Ascending aorta (tissue), 2 donors: ENCODE measurements at regions not wholly inside any gene's neighbourhood (a gene's known extent, or its start where the extent isn't known, plus 50 kb on each side); places are given as distances from the start of the nearest gene placed in this dataset.
"Not testable (repeated sequence)": the region's sequence is repeated elsewhere in the genome, so short reads cannot be mapped to it uniquely, and the experiment has no call there.

Source experiments
- DNase-seq, 2 donors: peaks; one replicate each; pipeline ENCODE4 v3.0.0-alpha.2; 2019; ENCODE audit warnings: low spot score in 2 of 2
- H3K27ac ChIP-seq, 2 donors: fragments of 200-600 bp; sonication (generic); one replicate each; pipeline ENCODE4 v1.5.1; 2016 to 2017; ENCODE audit warnings: mild to moderate bottlenecking in 1 of 2
- H3K27me3 ChIP-seq: fragments of 200-600 bp; sonication (generic); one replicate; pipeline ENCODE4 v1.5.1; 2017
- H3K36me3 ChIP-seq, 2 donors: fragments of 200-600 bp; sonication (generic); one replicate each; pipeline ENCODE4 v1.5.1; 2016
- H3K4me1 ChIP-seq, 2 donors: fragments of 200-600 bp; sonication (generic); one replicate each; pipeline ENCODE4 v1.5.1; 2016 to 2017; ENCODE audit warnings: mild to moderate bottlenecking in 1 of 2
- H3K4me3 ChIP-seq, 2 donors: fragments of 200-600 bp; sonication (generic); one replicate each; pipeline ENCODE4 v1.5.1; 2016 to 2017; ENCODE audit warnings: mild to moderate bottlenecking in 1 of 2
- H3K9me3 ChIP-seq, 2 donors: fragments of 200-600 bp; sonication (generic); one replicate each; pipeline ENCODE4 v1.5.1; 2016
- CTCF ChIP-seq, 3 experiments: fragments of 200-600 bp in 2 of 3; fragments of 450-650 bp in 1 of 3; sonication (generic) in 2 of 3; IDR thresholded peaks; one replicate each; pipeline ENCODE4 v1.5.1; 2016 to 2019; ENCODE audit warnings: antibody characterized with exemption in 3 of 3, mild to moderate bottlenecking in 1 of 3, moderate library complexity in 1 of 3
- intact Hi-C: fragments of 100-400 bp; cut with DNase I; formaldehyde crosslinking; loops from one replicate; pipeline ENCODE4 v1.15.1; 2023

- no peak for DNase-seq
- intact Hi-C loops = no loop called here
- no peaks in the 10 kb centered on the region for H3K4me1 ChIP-seq
- H3K9me3 ChIP-seq = no peaks in the 10 kb centered on the region
- H3K4me3 ChIP-seq = no peak overlapping the region
- H3K27ac ChIP-seq = no peak overlapping the region
- TF ChIP-seq CTCF (IDR thresholded peaks at IDR 0.05) = no peak
- no peaks in the 10 kb centered on the region for H3K27me3 ChIP-seq
- no peaks in the 10 kb centered on the region for H3K36me3 ChIP-seq
Measured at GRCh38 chr14:28300356-28300755, 466.2 kb upstream of the FOXG1 start.

GRCh38 chr14:28301179-28301578 lies 465.4 kb upstream of the FOXG1 start:
- Histone ChIP-seq H3K4me3 (no peak overlapping the region), H3K27ac (no peak overlapping the region), H3K4me1 (no peaks in the 10 kb centered on the region), H3K27me3 (no peaks in the 10 kb centered on the region), H3K9me3 (no peaks in the 10 kb centered on the region), H3K36me3 (no peaks in the 10 kb centered on the region)
- TF ChIP-seq CTCF (IDR thresholded peaks at IDR 0.05) = no peak
- no peak for DNase-seq
- intact Hi-C loops = no loop called here

GRCh38 chr14:28303248-28303647 lies 463.3 kb upstream of the FOXG1 start:
- DNase-seq = no peak

GRCh38 chr14:28305938-28306337 lies 460.6 kb upstream of the FOXG1 start:
- Histone ChIP-seq H3K4me3 (no peak overlapping the region), H3K27me3 (no peaks in the 10 kb centered on the region), H3K27ac (no peak overlapping the region), H3K9me3 (no peaks in the 10 kb centered on the region), H3K4me1 (no peaks in the 10 kb centered on the region), H3K36me3 (no peaks in the 10 kb centered on the region)
- TF ChIP-seq CTCF (IDR thresholded peaks at IDR 0.05) = no peak
- DNase-seq = no peak
- intact Hi-C loops = no loop called here

More at GRCh38 chr14:28303248-28303647, 463.3 kb upstream of the FOXG1 start:
- Histone ChIP-seq H3K27ac (no peak overlapping the region), H3K9me3 (no peaks in the 10 kb centered on the region), H3K4me3 (no peak overlapping the region), H3K36me3 (no peaks in the 10 kb centered on the region), H3K4me1 (no peaks in the 10 kb centered on the region), H3K27me3 (no peaks in the 10 kb centered on the region)
- intact Hi-C loops = no loop called here
- no peak for TF ChIP-seq CTCF (IDR thresholded peaks at IDR 0.05)

GRCh38 chr14:28307506-28307905 lies 459.1 kb upstream of the FOXG1 start:
- no peak overlapping the region for H3K27ac ChIP-seq
- H3K36me3 ChIP-seq = no peaks in the 10 kb centered on the region
- H3K4me3 ChIP-seq = no peak overlapping the region
- H3K4me1 ChIP-seq = no peaks in the 10 kb centered on the region
- intact Hi-C loops = no loop called here
- no peak for DNase-seq
- no peaks in the 10 kb centered on the region for H3K9me3 ChIP-seq
- no peaks in the 10 kb centered on the region for H3K27me3 ChIP-seq
- TF ChIP-seq CTCF (IDR thresholded peaks at IDR 0.05) = no peak

GRCh38 chr14:28308734-28309133 lies 457.9 kb upstream of the FOXG1 start:
- no peak for TF ChIP-seq CTCF (IDR thresholded peaks at IDR 0.05)
- H3K27ac ChIP-seq = no peak overlapping the region
- no peaks in the 10 kb centered on the region for H3K4me1 ChIP-seq
- H3K4me3 ChIP-seq = no peak overlapping the region
- H3K36me3 ChIP-seq = no peaks in the 10 kb centered on the region
- intact Hi-C loops = no loop called here
- DNase-seq = no peak
- H3K27me3 ChIP-seq = no peaks in the 10 kb centered on the region
- no peaks in the 10 kb centered on the region for H3K9me3 ChIP-seq

- intact Hi-C loops, H3K27ac ChIP-seq, H3K27me3 ChIP-seq, H3K4me1 ChIP-seq, H3K9me3 ChIP-seq, H3K4me3 ChIP-seq, H3K36me3 ChIP-seq, DNase-seq: not testable (repeated sequence)
Measured at GRCh38 chr14:28317890-28318675, 448.5 kb upstream of the FOXG1 start.
